Fibroblast of skin of back (primary cell): ENCODE measurements at regions not wholly inside any gene's neighbourhood (a gene's known extent, or its start where the extent isn't known, plus 50 kb on each side); places are given as distances from the start of the nearest gene placed in this dataset.

Experiments used
- DNase-seq: peaks from one replicate; pipeline ENCODE4 v3.0.0-alpha.2; 2013

- DNase-seq, result no peak
Measured at GRCh38 chr18:33517950-33518349, 60.1 kb upstream of the ASXL3 start.

GRCh38 chr18:33513027-33513426 lies 65.0 kb upstream of the ASXL3 start:
- DNase-seq, result no peak

DNA sequence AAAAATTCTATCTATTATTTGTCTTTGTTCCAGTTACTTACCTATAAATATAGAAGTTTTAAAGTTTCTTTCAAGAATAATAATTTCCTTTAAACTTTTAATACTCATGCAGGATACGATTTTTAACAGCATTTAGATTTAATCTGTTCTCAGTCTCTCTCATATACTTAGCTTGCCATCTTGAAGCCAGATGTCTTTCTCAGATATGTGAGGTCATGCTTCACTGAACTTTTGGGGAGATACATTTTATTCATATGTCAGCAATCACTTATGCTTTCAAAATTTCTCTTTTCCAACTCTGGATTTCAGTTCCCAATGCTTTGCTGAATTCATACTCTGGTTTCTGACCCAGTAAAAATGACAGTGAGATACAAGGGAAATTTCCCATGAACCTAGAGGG lies 66.5 kb upstream of the CCDC178 start:
- no peak for DNase-seq

DNA sequence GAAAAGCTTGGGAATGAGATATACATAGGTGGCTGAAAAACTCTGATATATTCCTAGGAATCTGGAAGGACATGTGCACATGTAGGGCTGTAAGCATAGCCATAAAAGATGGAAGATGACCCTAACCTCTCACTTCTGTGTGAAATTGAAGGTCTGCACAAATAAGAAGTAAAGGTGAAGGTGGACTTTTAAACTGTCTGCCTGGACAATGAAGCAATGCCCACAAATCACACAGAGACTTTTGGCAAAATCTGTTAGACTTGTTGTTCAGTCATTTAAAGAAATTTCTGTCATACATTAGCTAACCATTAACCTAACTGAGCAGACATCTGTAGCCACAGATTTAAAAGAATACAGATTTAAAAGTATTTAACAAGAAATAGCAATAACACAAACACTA lies 65.3 kb upstream of the CCDC178 start:
- no peak for DNase-seq

DNA sequence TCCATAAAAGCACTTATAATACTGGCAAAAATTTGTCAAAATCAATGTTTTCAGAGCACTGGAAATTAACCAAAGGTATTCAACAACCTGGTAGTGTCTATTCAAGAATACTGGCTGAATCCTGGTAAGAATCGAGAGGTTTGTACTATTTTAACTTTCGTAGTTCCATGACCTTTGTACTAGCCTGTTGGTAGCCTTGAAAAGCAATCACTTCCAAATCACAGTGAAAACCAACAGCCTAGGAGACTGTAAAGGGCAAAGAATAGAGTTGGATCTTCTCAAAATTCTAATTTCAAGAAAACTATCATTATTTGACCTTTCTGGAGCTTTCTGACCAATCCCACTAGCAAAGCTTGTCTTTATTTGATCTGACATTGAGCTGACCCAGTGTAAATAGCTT lies 64.8 kb upstream of the CCDC178 start:
- DNase-seq, result no peak

DNA sequence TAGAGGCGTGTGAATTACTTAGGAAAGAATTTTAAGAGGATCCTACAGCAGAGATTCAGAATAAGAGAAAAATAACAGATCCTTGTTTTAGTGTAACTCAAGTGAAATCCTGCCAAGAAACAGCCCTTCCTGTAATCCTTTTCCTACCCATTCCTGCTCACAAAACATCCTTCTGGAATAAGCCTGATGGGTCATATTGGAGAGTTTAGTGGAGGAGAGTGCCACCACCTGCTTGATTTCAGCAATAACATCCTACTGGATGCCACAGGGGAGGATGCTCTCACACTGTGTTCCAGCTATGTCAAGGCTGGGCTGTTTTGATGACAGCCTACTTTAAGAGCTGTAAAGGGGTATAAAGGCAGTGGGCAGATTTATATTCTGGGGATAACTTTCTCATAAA lies 54.8 kb upstream of the CCDC178 start:
- peak; percentile 53 for DNase-seq
